Panc1 (cell line): ENCODE measurements at regions not wholly inside any gene's neighbourhood (a gene's known extent, or its start where the extent isn't known, plus 50 kb on each side); places are given as distances from the start of the nearest gene placed in this dataset.

Experiments
- CTCF ChIP-seq: fragments of 450-650 bp; IDR thresholded peaks from 2 replicates; pipeline ENCODE4 v1.5.1; 2017; ENCODE audit warnings: mild to moderate bottlenecking
- POLR2AphosphoS5 ChIP-seq: IDR thresholded peaks from 2 replicates; pipeline ENCODE4 v1.6.1; 2012; ENCODE audit warnings: mild to moderate bottlenecking, low read depth, low read length, moderate library complexity
- SIN3A ChIP-seq: IDR thresholded peaks from 2 replicates; pipeline ENCODE4 v1.6.1; 2012; ENCODE audit warnings: low read depth, mild to moderate bottlenecking, low read length, moderate library complexity, borderline replicate concordance; ENCODE audit not compliant: insufficient read depth
- TCF7L2 ChIP-seq: IDR thresholded peaks from 2 replicates; pipeline ENCODE4 v1.6.1; 2011; ENCODE audit warnings: mild to moderate bottlenecking, low read depth, low read length, inconsistent platforms

DNA sequence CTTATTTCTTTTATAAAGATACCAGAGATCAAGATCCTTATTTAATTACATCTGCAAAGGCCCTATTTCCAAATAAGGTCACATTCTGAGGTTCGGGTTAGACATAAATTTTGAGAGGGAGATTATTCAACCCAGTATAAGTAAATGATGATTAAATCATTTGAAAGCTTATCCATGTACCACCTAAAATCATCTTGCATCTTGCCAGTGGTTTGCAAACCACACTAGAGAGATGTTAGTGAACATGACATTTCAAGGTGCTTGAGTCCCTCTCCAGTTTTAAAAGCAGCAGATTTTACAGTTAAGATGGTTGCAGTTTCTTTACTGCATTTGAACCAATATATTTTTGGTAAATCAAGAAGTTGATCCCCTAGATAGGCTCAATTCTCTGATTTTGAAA lies 49.9 kb upstream of the TMPO start:
- TF ChIP-seq TCF7L2 (no peak), CTCF (no peak), SIN3A (no peak), POLR2AphosphoS5 (no peak)
